OCI-LY3 (cell line): ENCODE measurements at regions not wholly inside any gene's neighbourhood (a gene's known extent, or its start where the extent isn't known, plus 50 kb on each side); places are given as distances from the start of the nearest gene placed in this dataset.

Experiments
- CTCF ChIP-seq: fragments of 200-600, 300-600 bp; sonication (generic); IDR thresholded peaks from 2 replicates; pipeline ENCODE4 v1.5.1; 2014; ENCODE audit warnings: antibody characterized with exemption, low read length, low read depth
- EZH2phosphoT487 ChIP-seq: fragments of 200-600 bp; shearing (Covaris generic); IDR thresholded peaks from 2 replicates; pipeline ENCODE4 v1.6.1; 2018; ENCODE audit warnings: antibody characterized with exemption, mixed run types, low read depth

- TF ChIP-seq CTCF (no peak), EZH2phosphoT487 (no peak)
Observed at GRCh38 chr4:59583845-59584568, 1616.1 kb upstream of the ADGRL3 start.
